Brain microvascular endothelial cell (primary cell): ENCODE measurements at regions not wholly inside any gene's neighbourhood (a gene's known extent, or its start where the extent isn't known, plus 50 kb on each side); places are given as distances from the start of the nearest gene placed in this dataset.
"Not testable (repeated sequence)": the region's sequence is repeated elsewhere in the genome, so short reads cannot be mapped to it uniquely, and the experiment has no call there.

Experiments
- DNase-seq: peaks from one replicate; pipeline ENCODE4 v3.0.0-alpha.2; 2020
- H3K27ac ChIP-seq: fragments of 250-450 bp; sonication (Bioruptor Pico); 2 replicates; pipeline ENCODE4 v1.5.1; 2020; ENCODE audit warnings: mild to moderate bottlenecking, moderate library complexity
- H3K27me3 ChIP-seq: fragments of 250-450 bp; sonication (Bioruptor Pico); replicated peaks from 2 replicates; pipeline ENCODE4 v1.5.1; 2020; ENCODE audit warnings: mild to moderate bottlenecking
- H3K36me3 ChIP-seq: fragments of 250-450 bp; sonication (Bioruptor Pico); replicated peaks from 2 replicates; pipeline ENCODE4 v1.5.1; 2020; ENCODE audit warnings: mild to moderate bottlenecking
- H3K4me3 ChIP-seq: 2 replicates; pipeline ENCODE4 v1.5.1; 2011; ENCODE audit warnings: low read depth, mild to moderate bottlenecking, control low read depth, low read length, moderate library complexity
- CTCF ChIP-seq: IDR thresholded peaks from 2 replicates; pipeline ENCODE4 v1.5.1; 2011; ENCODE audit warnings: low read depth, mild to moderate bottlenecking, moderate library complexity, low read length, control low read depth, inconsistent platforms; ENCODE audit errors: missing control alignments
- in situ Hi-C: cut with HindIII; loops from 2 replicates; pipeline ENCODE4 v1.10.0; 2017; ENCODE audit warnings: low sequenced_read_pairs, low pct_ligation_motif_present

GRCh38 chr5:157965989-157966388 is 107.0 kb upstream of the CLINT1 start:
- Histone ChIP-seq H3K27me3 (no peaks in the 10 kb centered on the region), H3K27ac (no peak overlapping the region), H3K4me3 (no peak overlapping the region), H3K36me3 (no peaks in the 10 kb centered on the region)
- no peak for DNase-seq
- no peak for TF ChIP-seq CTCF
- in situ Hi-C loops = no loop called here

- no peaks in the 10 kb centered on the region for H3K36me3 ChIP-seq
- H3K4me3 ChIP-seq = no peak overlapping the region
- in situ Hi-C loops = no loop called here
- no peak for TF ChIP-seq CTCF
- no peaks in the 10 kb centered on the region for H3K27me3 ChIP-seq
- DNase-seq = no peak
- no peak overlapping the region for H3K27ac ChIP-seq
These were observed 106.2 kb upstream of the CLINT1 start for GRCh38 chr5:157965040-157965678.

GRCh38 chr5:157963761-157964160 is 104.8 kb upstream of the CLINT1 start:
- in situ Hi-C loops = no loop called here
- no peak for DNase-seq
- no peak overlapping the region for H3K27ac ChIP-seq
- no peaks in the 10 kb centered on the region for H3K27me3 ChIP-seq
- no peaks in the 10 kb centered on the region for H3K36me3 ChIP-seq
- no peak overlapping the region for H3K4me3 ChIP-seq
- TF ChIP-seq CTCF = no peak

GRCh38 chr5:157963244-157963643 is 104.3 kb upstream of the CLINT1 start:
- in situ Hi-C loops = no loop called here
- no peaks in the 10 kb centered on the region for H3K27me3 ChIP-seq
- no peak for TF ChIP-seq CTCF
- no peak for DNase-seq
- no peaks in the 10 kb centered on the region for H3K36me3 ChIP-seq
- no peak overlapping the region for H3K4me3 ChIP-seq
- no peak overlapping the region for H3K27ac ChIP-seq

GRCh38 chr5:157962686-157963085 is 103.7 kb upstream of the CLINT1 start:
- DNase-seq, H3K36me3 ChIP-seq, H3K27me3 ChIP-seq, H3K27ac ChIP-seq, H3K4me3 ChIP-seq, in situ Hi-C loops: not testable (repeated sequence)

- in situ Hi-C loops = no loop called here
- TF ChIP-seq CTCF = no peak
- no peak overlapping the region for H3K27ac ChIP-seq
- no peaks in the 10 kb centered on the region for H3K27me3 ChIP-seq
- no peak overlapping the region for H3K4me3 ChIP-seq
- H3K36me3 ChIP-seq = no peaks in the 10 kb centered on the region
- DNase-seq = no peak
These were observed 103.1 kb upstream of the CLINT1 start for GRCh38 chr5:157961896-157962590.
